Neuronal stem cell (in vitro differentiated cells): ENCODE measurements at regions not wholly inside any gene's neighbourhood (a gene's known extent, or its start where the extent isn't known, plus 50 kb on each side); places are given as distances from the start of the nearest gene placed in this dataset.

Source experiments
- DNase-seq: peaks from one replicate; pipeline ENCODE4 v3.0.0-alpha.2; 2013; ENCODE audit warnings: low spot score
- H2AFZ ChIP-seq: one replicate; pipeline ENCODE4 v1.6.1; 2013; ENCODE audit warnings: mild to moderate bottlenecking, low read length, inconsistent platforms
- H2AK5ac ChIP-seq: 2 replicates; pipeline ENCODE4 v1.6.1; 2013; ENCODE audit warnings: low read depth, mild to moderate bottlenecking, inconsistent platforms, low read length, moderate library complexity, mixed read lengths
- H2BK120ac ChIP-seq: 2 replicates; pipeline ENCODE4 v1.6.1; 2013; ENCODE audit warnings: low read depth, mild to moderate bottlenecking, inconsistent platforms, low read length, moderate library complexity, mixed read lengths
- H2BK12ac ChIP-seq: one replicate; pipeline ENCODE4 v1.6.1; 2013; ENCODE audit warnings: low read length, inconsistent platforms
- H2BK15ac ChIP-seq: 2 replicates; pipeline ENCODE4 v1.6.1; 2013; ENCODE audit warnings: mild to moderate bottlenecking, low read length, inconsistent platforms, mixed read lengths
- H2BK5ac ChIP-seq: one replicate; pipeline ENCODE4 v1.6.1; 2013; ENCODE audit warnings: inconsistent platforms, mild to moderate bottlenecking, low read length, moderate library complexity
- H3K14ac ChIP-seq: one replicate; pipeline ENCODE4 v1.6.1; 2013; ENCODE audit warnings: low read length, inconsistent platforms
- H3K18ac ChIP-seq: 2 replicates; pipeline ENCODE4 v1.6.1; 2013; ENCODE audit warnings: low read length, inconsistent platforms
- H3K23ac ChIP-seq: 2 replicates; pipeline ENCODE4 v1.6.1; 2013; ENCODE audit warnings: low read depth, mild to moderate bottlenecking, mixed read lengths, low read length, inconsistent platforms; ENCODE audit not compliant: poor library complexity
- H3K27ac ChIP-seq: replicated peaks from 3 replicates; pipeline ENCODE4 v1.5.1; 2013; ENCODE audit warnings: low read length, inconsistent platforms
- H3K27me3 ChIP-seq, 3 experiments: 2 replicates each; pipeline ENCODE4 v1.6.1; 2013; ENCODE audit warnings: low read length in 3 of 3, mild to moderate bottlenecking in 2 of 3, inconsistent platforms in 1 of 3, low read depth in 1 of 3, mixed read lengths in 1 of 3, moderate library complexity in 1 of 3; ENCODE audit not compliant: control insufficient read depth in 3 of 3, insufficient read depth in 3 of 3
- H3K36me3 ChIP-seq, 2 donors: replicated peaks in 1 of 2; 2 replicates each; pipeline ENCODE4 v1.6.1; 2013; ENCODE audit warnings: low read length in 2 of 2; ENCODE audit not compliant: control insufficient read depth in 2 of 2, insufficient read depth in 2 of 2
- H3K4ac ChIP-seq: 2 replicates; pipeline ENCODE4 v1.6.1; 2013; ENCODE audit warnings: inconsistent platforms, mild to moderate bottlenecking, low read length, moderate library complexity
- H3K4me1 ChIP-seq, 2 donors: 1 replicate in 1 of 2; 2 replicates in 1 of 2; pipeline ENCODE4 v1.6.1; 2013; ENCODE audit warnings: low read length in 2 of 2, low read depth in 1 of 2; ENCODE audit not compliant: control insufficient read depth in 2 of 2, insufficient read depth in 1 of 2
- H3K4me2 ChIP-seq: one replicate; pipeline ENCODE4 v1.6.1; 2013; ENCODE audit warnings: mild to moderate bottlenecking, low read length, inconsistent platforms; ENCODE audit not compliant: insufficient read depth, poor library complexity, severe bottlenecking
- H3K4me3 ChIP-seq, 2 donors: 2 replicates each; pipeline ENCODE4 v1.5.1; 2013; ENCODE audit warnings: low read length in 2 of 2, mild to moderate bottlenecking in 2 of 2, inconsistent platforms in 1 of 2, moderate library complexity in 1 of 2
- H3K79me1 ChIP-seq: one replicate; pipeline ENCODE4 v1.6.1; 2013; ENCODE audit warnings: low read depth, mild to moderate bottlenecking, inconsistent platforms, low read length, moderate library complexity
- H3K9ac ChIP-seq: one replicate; pipeline ENCODE4 v1.6.1; 2013; ENCODE audit warnings: mild to moderate bottlenecking, low read depth, low read length, inconsistent platforms; ENCODE audit not compliant: poor library complexity
- H3K9me3 ChIP-seq, 2 donors: replicated peaks in 1 of 2; 2 replicates each; pipeline versions ENCODE3 to v1.6.1; 2013; ENCODE audit warnings: low read length in 2 of 2, mild to moderate bottlenecking in 2 of 2, inconsistent platforms in 1 of 2, low read depth in 1 of 2, mixed read lengths in 1 of 2, moderate library complexity in 1 of 2; ENCODE audit not compliant: control insufficient read depth in 2 of 2, insufficient read depth in 1 of 2
- H4K8ac ChIP-seq: one replicate; pipeline ENCODE4 v1.6.1; 2013; ENCODE audit warnings: low read depth, mild to moderate bottlenecking, inconsistent platforms, low read length, moderate library complexity
- H4K91ac ChIP-seq: one replicate; pipeline ENCODE4 v1.6.1; 2013; ENCODE audit warnings: low read length, low read depth, mild to moderate bottlenecking, inconsistent platforms; ENCODE audit not compliant: poor library complexity
- WGBS, 2 donors: extraction: QIAGEN DNeasy Blood & Tissue Kit; methylation state at CpG; one replicate each; pipeline ENCODE4 v1.1.7; 2013; ENCODE audit warnings: missing lambda C conversion rate in 2 of 2, mixed read lengths in 1 of 2; ENCODE audit not compliant: insufficient read length in 2 of 2, insufficient replicate concordance in 1 of 2; ENCODE audit errors: extremely low coverage in 2 of 2; 5-methylcytosine and 5-hydroxymethylcytosine counted together

- H2AK5ac ChIP-seq: no peak overlapping the region
- H2AFZ ChIP-seq: no peak overlapping the region
- DNase-seq: no peak
- H2BK15ac ChIP-seq: no peak overlapping the region
- H3K9me3 ChIP-seq: peaks cover 0 to 6% of the 10 kb centered on the region in 2 donors
- H3K4me3 ChIP-seq: no peak overlapping the region
- no peak overlapping the region for H3K27ac ChIP-seq
- H3K9ac ChIP-seq: no peak overlapping the region
- H3K79me1 ChIP-seq: no peaks in the 10 kb centered on the region
- no peak overlapping the region for H2BK120ac ChIP-seq
- no peak overlapping the region for H2BK12ac ChIP-seq
- H3K23ac ChIP-seq: no peak overlapping the region
- H3K4ac ChIP-seq: no peak overlapping the region
- no peak overlapping the region for H2BK5ac ChIP-seq
- H4K8ac ChIP-seq: no peak overlapping the region
- no peak overlapping the region for H3K18ac ChIP-seq
- no peaks in the 10 kb centered on the region for H3K27me3 ChIP-seq
- no peaks in the 10 kb centered on the region for H3K4me1 ChIP-seq
- no CpG with 5 or more reads among the region's 2 CpGs for WGBS, 2 donors
- H3K36me3 ChIP-seq: no peaks in the 10 kb centered on the region
- no peak overlapping the region for H3K14ac ChIP-seq
- H4K91ac ChIP-seq: no peak overlapping the region
- no peak overlapping the region for H3K4me2 ChIP-seq
Measured at GRCh38 chr2:2777876-2778275, 446.8 kb upstream of the MYT1L start.

GRCh38 chr2:2777213-2777612 is 446.1 kb upstream of the MYT1L start:
- Histone ChIP-seq H3K4ac (no peak overlapping the region), H3K4me1 (no peaks in the 10 kb centered on the region), H3K27me3 (no peaks in the 10 kb centered on the region), H2AK5ac (no peak overlapping the region), H3K79me1 (no peaks in the 10 kb centered on the region), H3K14ac (no peak overlapping the region), H3K23ac (no peak overlapping the region), H4K91ac (no peak overlapping the region), H2AFZ (no peak overlapping the region), H3K18ac (no peak overlapping the region), H3K27ac (no peak overlapping the region), H2BK15ac (no peak overlapping the region), H3K4me2 (no peak overlapping the region), H3K9me3 (peaks cover 0 to 6% of the 10 kb centered on the region in 2 donors), H3K4me3 (no peak overlapping the region), H2BK5ac (no peak overlapping the region), H3K36me3 (no peaks in the 10 kb centered on the region), H4K8ac (no peak overlapping the region), H2BK120ac (no peak overlapping the region), H2BK12ac (no peak overlapping the region), H3K9ac (no peak overlapping the region)
- no CpG with 5 or more reads among the region's 2 CpGs for WGBS, 2 donors
- no peak for DNase-seq

- Histone ChIP-seq H3K4me2 (no peak overlapping the region), H3K36me3 (no peaks in the 10 kb centered on the region), H2BK15ac (no peak overlapping the region), H3K14ac (no peak overlapping the region), H3K9me3 (peaks cover 0 to 5% of the 10 kb centered on the region in 2 donors), H3K79me1 (no peaks in the 10 kb centered on the region), H3K4ac (no peak overlapping the region), H4K8ac (no peak overlapping the region), H3K23ac (no peak overlapping the region), H3K4me1 (no peaks in the 10 kb centered on the region), H2BK5ac (no peak overlapping the region), H2BK120ac (no peak overlapping the region), H2AFZ (no peak overlapping the region), H3K27ac (no peak overlapping the region), H4K91ac (no peak overlapping the region), H3K18ac (no peak overlapping the region), H3K4me3 (no peak overlapping the region), H3K9ac (no peak overlapping the region), H3K27me3 (no peaks in the 10 kb centered on the region), H2BK12ac (no peak overlapping the region), H2AK5ac (no peak overlapping the region)
- no CpG with 5 or more reads among the region's 2 CpGs for WGBS, 2 donors
- DNase-seq: no peak
Measured at GRCh38 chr2:2775018-2775417, 443.9 kb upstream of the MYT1L start.

- H3K9ac ChIP-seq: no peak overlapping the region
- H3K18ac ChIP-seq: no peak overlapping the region
- no peak overlapping the region for H4K91ac ChIP-seq
Measured at GRCh38 chr2:2773692-2774091, 442.6 kb upstream of the MYT1L start.

More at GRCh38 chr2:2773692-2774091, 442.6 kb upstream of the MYT1L start:
- Histone ChIP-seq H2AFZ (no peak overlapping the region), H3K23ac (no peak overlapping the region), H3K36me3 (no peaks in the 10 kb centered on the region), H3K4me3 (no peak overlapping the region), H3K9me3 (no peaks in the 10 kb centered on the region), H2BK15ac (no peak overlapping the region), H2BK5ac (no peak overlapping the region), H4K8ac (no peak overlapping the region), H3K4ac (no peak overlapping the region), H3K4me2 (no peak overlapping the region), H3K27me3 (no peaks in the 10 kb centered on the region), H2AK5ac (no peak overlapping the region), H3K4me1 (no peaks in the 10 kb centered on the region), H2BK12ac (no peak overlapping the region), H3K27ac (no peak overlapping the region), H3K79me1 (no peaks in the 10 kb centered on the region), H3K14ac (no peak overlapping the region), H2BK120ac (no peak overlapping the region)
- no CpG with 5 or more reads among the region's 8 CpGs for WGBS, 2 donors
- DNase-seq: no peak
